SK-N-MC (cell line): ENCODE measurements at regions not wholly inside any gene's neighbourhood (a gene's known extent, or its start where the extent isn't known, plus 50 kb on each side); places are given as distances from the start of the nearest gene placed in this dataset.

Experiments used
- EZH2 ChIP-seq: fragments of 200-600 bp; sonication (generic); IDR thresholded peaks from one replicate; pipeline ENCODE4 v1.6.1; 2017; ENCODE audit warnings: antibody characterized with exemption
- POLR2AphosphoS5 ChIP-seq: IDR thresholded peaks from 2 replicates; pipeline ENCODE4 v1.6.1; 2012; ENCODE audit warnings: mild to moderate bottlenecking, low read depth, low read length, borderline replicate concordance

DNA sequence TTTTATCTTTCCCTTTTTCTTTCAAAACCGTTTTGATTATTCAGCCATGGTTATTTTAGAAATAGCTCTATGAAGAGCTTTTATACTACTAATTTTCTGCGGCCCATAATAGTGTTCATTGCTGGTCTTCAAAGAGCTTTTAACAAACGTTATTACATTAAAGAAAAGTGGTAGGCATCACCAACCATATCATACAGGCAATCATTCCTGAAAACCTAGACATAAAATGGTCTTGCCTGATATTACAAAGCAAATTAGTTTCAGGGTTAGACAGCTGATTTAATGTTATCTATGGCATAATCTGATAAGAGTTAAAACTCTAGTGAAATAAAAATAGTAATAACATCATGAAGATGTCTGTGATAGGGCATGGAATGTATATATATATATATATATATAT lies 89.7 kb upstream of the CNTN1 start:
- TF ChIP-seq POLR2AphosphoS5, result no peak
- TF ChIP-seq EZH2, result no peak
